H9 (cell line): ENCODE measurements at regions not wholly inside any gene's neighbourhood (a gene's known extent, or its start where the extent isn't known, plus 50 kb on each side); places are given as distances from the start of the nearest gene placed in this dataset.
A peak's percentile ranks its signal among the peaks of the same experiment; 100 is the strongest.

Source experiments
- DNase-seq: peaks from one replicate; pipeline ENCODE4 v3.0.0-alpha.2; 2017
- H2AFZ ChIP-seq: one replicate; pipeline ENCODE4 v1.6.1; 2013; ENCODE audit warnings: mild to moderate bottlenecking, low read length, control low read depth, moderate library complexity
- H2AK5ac ChIP-seq: 2 replicates; pipeline ENCODE4 v1.6.1; 2013; ENCODE audit warnings: low read length, control low read depth, mixed read lengths; ENCODE audit not compliant: insufficient read length
- H2BK120ac ChIP-seq: one replicate; pipeline ENCODE4 v1.6.1; 2013; ENCODE audit warnings: low read depth, mild to moderate bottlenecking, low read length, control low read depth, inconsistent platforms; ENCODE audit not compliant: poor library complexity, severe bottlenecking
- H2BK12ac ChIP-seq: 2 replicates; pipeline ENCODE4 v1.6.1; 2013; ENCODE audit warnings: low read length, control low read depth, mixed read lengths, low read depth; ENCODE audit not compliant: insufficient read length
- H2BK15ac ChIP-seq: 2 replicates; pipeline ENCODE4 v1.6.1; 2013; ENCODE audit warnings: low read depth, low read length, control low read depth
- H2BK20ac ChIP-seq: one replicate; pipeline ENCODE4 v1.6.1; 2013; ENCODE audit warnings: low read depth, mild to moderate bottlenecking, low read length, control low read depth, inconsistent platforms; ENCODE audit not compliant: poor library complexity, severe bottlenecking
- H2BK5ac ChIP-seq: 2 replicates; pipeline ENCODE4 v1.6.1; 2013; ENCODE audit warnings: low read length, control low read depth, mixed read lengths; ENCODE audit not compliant: insufficient read length
- H3K14ac ChIP-seq: 2 replicates; pipeline ENCODE4 v1.6.1; 2013; ENCODE audit warnings: low read length, control low read depth; ENCODE audit not compliant: insufficient read depth
- H3K18ac ChIP-seq: 2 replicates; pipeline ENCODE4 v1.6.1; 2013; ENCODE audit warnings: low read depth, mild to moderate bottlenecking, mixed read lengths, low read length, control low read depth; ENCODE audit not compliant: insufficient read length
- H3K23ac ChIP-seq: 2 replicates; pipeline ENCODE4 v1.6.1; 2013; ENCODE audit warnings: low read length, control low read depth, mixed read lengths, low read depth; ENCODE audit not compliant: insufficient read length
- H3K23me2 ChIP-seq: 2 replicates; pipeline ENCODE4 v1.6.1; 2013; ENCODE audit warnings: low read depth, mild to moderate bottlenecking, mixed read lengths, low read length, control low read depth; ENCODE audit not compliant: insufficient read length, poor library complexity, severe bottlenecking
- H3K27ac ChIP-seq: 2 replicates; pipeline ENCODE4 v1.5.1; 2013; ENCODE audit warnings: low read length, control low read depth, mixed read lengths, low read depth; ENCODE audit not compliant: insufficient read length
- H3K27me3 ChIP-seq: 2 replicates; pipeline ENCODE4 v1.6.1; 2013; ENCODE audit warnings: low read length, control low read depth, inconsistent platforms; ENCODE audit not compliant: insufficient read depth
- H3K4ac ChIP-seq: 2 replicates; pipeline ENCODE4 v1.6.1; 2013; ENCODE audit warnings: low read depth, mild to moderate bottlenecking, control low read depth, inconsistent platforms, low read length, moderate library complexity
- H3K4me1 ChIP-seq: 2 replicates; pipeline ENCODE4 v1.6.1; 2013; ENCODE audit warnings: low read length, control low read depth, inconsistent platforms; ENCODE audit not compliant: insufficient read depth
- H3K4me2 ChIP-seq: 2 replicates; pipeline ENCODE4 v1.6.1; 2013; ENCODE audit warnings: low read length, control low read depth, mixed read lengths; ENCODE audit not compliant: insufficient read length, insufficient read depth
- H3K56ac ChIP-seq: 2 replicates; pipeline ENCODE4 v1.6.1; 2013; ENCODE audit warnings: low read depth, mild to moderate bottlenecking, mixed read lengths, low read length, control low read depth; ENCODE audit not compliant: insufficient read length
- H3K79me1 ChIP-seq: 2 replicates; pipeline ENCODE4 v1.6.1; 2013; ENCODE audit warnings: low read depth, mild to moderate bottlenecking, moderate library complexity, low read length, control low read depth, inconsistent platforms; ENCODE audit not compliant: insufficient read depth, poor library complexity, severe bottlenecking
- H3K79me2 ChIP-seq: 2 replicates; pipeline ENCODE4 v1.6.1; 2013; ENCODE audit warnings: low read length, control low read depth, inconsistent platforms; ENCODE audit not compliant: insufficient read depth
- H3K9ac ChIP-seq: 2 replicates; pipeline ENCODE4 v1.6.1; 2013; ENCODE audit warnings: low read length, control low read depth, mixed read lengths; ENCODE audit not compliant: insufficient read length; ENCODE audit errors: extremely low read depth
- H3K9me3 ChIP-seq: one replicate; pipeline ENCODE4 v1.6.1; 2013; ENCODE audit warnings: low read depth, low read length, inconsistent platforms; ENCODE audit not compliant: control insufficient read depth
- H3T11ph ChIP-seq: one replicate; pipeline ENCODE4 v1.6.1; 2013; ENCODE audit warnings: mild to moderate bottlenecking, low read length, control low read depth, inconsistent platforms
- H4K20me1 ChIP-seq: one replicate; pipeline ENCODE4 v1.6.1; 2013; ENCODE audit not compliant: control insufficient read depth, insufficient read length, insufficient read depth
- H4K5ac ChIP-seq: 2 replicates; pipeline ENCODE4 v1.6.1; 2013; ENCODE audit warnings: low read depth, mild to moderate bottlenecking, mixed read lengths, low read length, control low read depth; ENCODE audit not compliant: insufficient read length
- H4K8ac ChIP-seq: replicated peaks from 2 replicates; pipeline ENCODE4 v1.6.1; 2013; ENCODE audit warnings: low read length, control low read depth, mixed read lengths, low read depth; ENCODE audit not compliant: insufficient read length
- H4K91ac ChIP-seq: 2 replicates; pipeline ENCODE4 v1.6.1; 2013; ENCODE audit warnings: low read depth, mild to moderate bottlenecking, moderate library complexity, mixed read lengths, low read length, control low read depth; ENCODE audit not compliant: insufficient read length
- H3K27ac Mint-ChIP-seq, 3 experiments: 2 replicates in 2 of 3; 3 replicates in 1 of 3; pipeline ENCODE4 v1.8.0; 2020 to 2021; ENCODE audit warnings: mixed read lengths in 3 of 3, mild to moderate bottlenecking in 1 of 3, moderate library complexity in 1 of 3
- H3K27me3 Mint-ChIP-seq: 2 replicates; pipeline ENCODE4 v1.8.0; 2021; ENCODE audit warnings: low read depth, mild to moderate bottlenecking, moderate library complexity, mixed read lengths
- H3K36me3 Mint-ChIP-seq, 3 experiments: 2 replicates in 2 of 3; 3 replicates in 1 of 3; pipeline ENCODE4 v1.8.0; 2020 to 2021; ENCODE audit warnings: low read depth in 3 of 3, mixed read lengths in 3 of 3; ENCODE audit not compliant: insufficient read depth in 1 of 3
- H3K4me1 Mint-ChIP-seq, 2 experiments: 2 replicates each; pipeline ENCODE4 v1.8.0; 2020; ENCODE audit warnings: mixed read lengths in 2 of 2
- H3K4me3 Mint-ChIP-seq, 2 experiments: 2 replicates in 1 of 2; 3 replicates in 1 of 2; pipeline ENCODE4 v1.8.0; 2020 to 2021; ENCODE audit warnings: mild to moderate bottlenecking in 2 of 2, mixed read lengths in 2 of 2, moderate library complexity in 1 of 2
- H3K9me3 Mint-ChIP-seq, 2 experiments: 2 replicates in 1 of 2; 3 replicates in 1 of 2; pipeline ENCODE4 v1.8.0; 2020; ENCODE audit warnings: mild to moderate bottlenecking in 2 of 2, mixed read lengths in 2 of 2, moderate library complexity in 1 of 2
- CTCF ChIP-seq: fragments of 200-600 bp; sonication (generic); conservative IDR thresholded peaks from 3 replicates; pipeline ENCODE4 v1.8.0; 2021; ENCODE audit warnings: antibody characterized with exemption, mild to moderate bottlenecking
- WGBS: extraction: QIAGEN DNeasy Blood & Tissue Kit; methylation state at CpG from one replicate; pipeline ENCODE4 v1.1.7; 2013; ENCODE audit warnings: missing lambda C conversion rate, low lambda C conversion rate, mixed read lengths; ENCODE audit not compliant: insufficient read length; ENCODE audit errors: extremely low coverage; 5-methylcytosine and 5-hydroxymethylcytosine counted together

- Histone ChIP-seq H2AK5ac (no peak overlapping the region), H3K9me3 (no peaks in the 10 kb centered on the region), H3K14ac (no peak overlapping the region; the same call in 1 of the 2 replicates), H3K79me1 (no peaks in the 10 kb centered on the region), H3K9ac (no peak overlapping the region), H2BK120ac (no peak overlapping the region), H3K27me3 (no peaks in the 10 kb centered on the region), H4K5ac (no peak overlapping the region), H3K56ac (no peak overlapping the region), H3K27ac (no peak overlapping the region), H4K91ac (no peak overlapping the region), H2BK12ac (no peak overlapping the region), H3K23ac (no peak overlapping the region), H3K4ac (no peak overlapping the region), H3K4me2 (no peak overlapping the region), H2AFZ (no peak overlapping the region), H3K79me2 (no peaks in the 10 kb centered on the region), H4K20me1 (no peaks in the 10 kb centered on the region), H3K18ac (no peak overlapping the region), H3T11ph (no peak overlapping the region), H3K23me2 (no peaks in the 10 kb centered on the region), H3K4me1 (no peaks in the 10 kb centered on the region), H2BK20ac (no peak overlapping the region), H2BK5ac (peak overlapping the region; percentile 4), H2BK15ac (no peak overlapping the region), H4K8ac (no peak overlapping the region)
- no peak for TF ChIP-seq CTCF
- no CpG with 5 or more reads among the region's 12 CpGs for WGBS
- H3K4me1 Mint-ChIP-seq: peaks cover 9 to 12% of the 10 kb centered on the region in 2 experiments
- no peaks in the 10 kb centered on the region for H3K9me3 Mint-ChIP-seq
- peak; percentile 65 for DNase-seq
- no peaks in the 10 kb centered on the region for H3K36me3 Mint-ChIP-seq
- H3K27ac Mint-ChIP-seq: no peak overlapping the region
- no peak overlapping the region for H3K4me3 Mint-ChIP-seq
- H3K27me3 Mint-ChIP-seq: peaks cover 3% of the 10 kb centered on the region
Measured at GRCh38 chr11:28606930-28607329, 498.7 kb downstream of the METTL15 start.
